Muscle of leg (tissue), 3 donors: ENCODE measurements at regions not wholly inside any gene's neighbourhood (a gene's known extent, or its start where the extent isn't known, plus 50 kb on each side); places are given as distances from the start of the nearest gene placed in this dataset.

ENCODE experiments used
- DNase-seq: peaks from one replicate; pipeline ENCODE4 v3.0.0; 2013
- H3K27ac ChIP-seq: one replicate; pipeline ENCODE4 v1.5.1; 2013; ENCODE audit warnings: mild to moderate bottlenecking, low read length, control low read depth
- H3K27me3 ChIP-seq: one replicate; pipeline ENCODE4 v1.6.1; 2013; ENCODE audit warnings: low read length; ENCODE audit not compliant: control insufficient read depth, insufficient read depth
- H3K36me3 ChIP-seq: one replicate; pipeline ENCODE4 v1.6.1; 2013; ENCODE audit warnings: low read length; ENCODE audit not compliant: control insufficient read depth, insufficient read depth
- H3K4me1 ChIP-seq: one replicate; pipeline ENCODE4 v1.6.1; 2013; ENCODE audit warnings: low read length; ENCODE audit not compliant: control insufficient read depth, insufficient read depth
- H3K4me3 ChIP-seq: one replicate; pipeline ENCODE4 v1.5.1; 2013; ENCODE audit warnings: low read length, control low read depth
- H3K9me3 ChIP-seq: replicated peaks from 2 replicates; pipeline ENCODE4 v1.6.1; 2013; ENCODE audit warnings: low read depth, low read length; ENCODE audit not compliant: control insufficient read depth
- WGBS: methylation state at CpG from one replicate; pipeline ENCODE4 v1.1.5; 2013; ENCODE audit warnings: missing lambda C conversion rate; ENCODE audit not compliant: insufficient coverage; 5-methylcytosine and 5-hydroxymethylcytosine counted together

DNA sequence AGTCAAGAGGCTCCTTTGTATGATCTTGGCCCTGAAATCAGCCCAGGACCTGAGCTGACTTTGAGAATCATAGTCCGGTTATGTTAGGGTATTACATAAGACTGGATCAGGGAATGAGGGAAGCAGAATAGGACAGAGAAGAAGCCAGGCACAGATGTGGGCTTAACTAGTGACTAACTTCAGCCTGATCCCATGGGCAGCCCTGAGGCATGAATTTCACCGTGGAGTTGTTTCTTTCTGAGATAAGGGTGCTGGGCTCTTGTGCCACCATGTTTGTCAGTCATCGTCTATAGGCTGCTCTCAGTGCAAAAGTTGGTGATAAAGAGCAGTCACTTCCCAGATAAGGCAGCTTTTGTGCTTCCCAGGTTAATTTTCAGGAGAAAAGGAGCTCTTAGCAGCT is 544.7 kb upstream of the SPTLC3 start:
- Histone ChIP-seq H3K27me3 (no peaks in the 10 kb centered on the region), H3K27ac (no peak overlapping the region), H3K9me3 (no peaks in the 10 kb centered on the region), H3K4me3 (no peak overlapping the region), H3K4me1 (no peaks in the 10 kb centered on the region), H3K36me3 (no peaks in the 10 kb centered on the region)
- 72% methylated on average over 3 of the region's 3 CpGs for WGBS
- DNase-seq: no peak

GRCh38 chr20:12466915-12467314 is 541.9 kb upstream of the SPTLC3 start:
- H3K27me3 ChIP-seq: no peaks in the 10 kb centered on the region
- no peak overlapping the region for H3K27ac ChIP-seq
- no CpG with 5 or more reads among the region's 2 CpGs for WGBS
- no peak for DNase-seq
- no peaks in the 10 kb centered on the region for H3K36me3 ChIP-seq
- no peaks in the 10 kb centered on the region for H3K4me1 ChIP-seq
- no peaks in the 10 kb centered on the region for H3K9me3 ChIP-seq
- no peak overlapping the region for H3K4me3 ChIP-seq

DNA sequence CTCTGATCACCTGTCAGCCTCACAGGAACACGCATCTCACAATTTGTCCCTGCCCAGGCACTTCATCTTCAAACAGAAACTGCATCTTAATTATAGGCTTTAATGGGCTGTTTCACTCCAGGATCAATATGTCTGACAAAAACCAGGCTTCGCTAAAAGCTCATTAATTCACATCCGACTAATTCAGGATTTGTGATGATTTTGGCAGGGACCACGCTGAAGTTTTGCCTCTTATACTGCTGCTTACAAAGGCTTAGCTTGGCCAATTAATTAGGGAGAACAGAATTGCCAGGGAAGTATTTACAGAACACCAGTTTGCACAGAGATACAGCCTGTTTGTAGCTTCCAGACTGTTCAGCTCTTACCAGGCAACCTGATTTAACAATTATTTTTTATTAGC is 541.0 kb upstream of the SPTLC3 start:
- H3K4me1 ChIP-seq: no peaks in the 10 kb centered on the region
- H3K36me3 ChIP-seq: no peaks in the 10 kb centered on the region
- no peak for DNase-seq
- no peaks in the 10 kb centered on the region for H3K9me3 ChIP-seq
- no peaks in the 10 kb centered on the region for H3K27me3 ChIP-seq
- H3K27ac ChIP-seq: no peak overlapping the region
- H3K4me3 ChIP-seq: no peak overlapping the region
- WGBS: 36% methylated on average over 2 of the region's 4 CpGs

DNA sequence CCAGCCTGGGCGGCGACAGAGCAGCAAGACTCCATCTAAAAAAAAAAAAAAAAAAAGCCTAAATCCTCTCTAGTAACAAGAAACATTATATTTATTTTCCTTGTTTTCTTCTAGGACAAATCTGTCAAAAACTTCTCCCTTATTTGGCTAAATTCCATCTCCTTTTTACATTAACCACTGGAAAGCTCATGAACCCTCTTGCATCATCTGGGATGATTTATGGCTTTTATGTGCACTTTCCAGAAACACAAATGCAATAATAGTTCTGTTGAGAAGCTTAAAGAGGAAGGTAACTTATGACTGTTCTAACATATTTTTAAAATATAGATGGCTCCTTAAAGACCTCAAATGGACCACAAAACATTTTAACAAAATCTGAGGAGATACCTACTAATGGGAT is 526.1 kb upstream of the SPTLC3 start:
- no peaks in the 10 kb centered on the region for H3K4me1 ChIP-seq
- no peak overlapping the region for H3K4me3 ChIP-seq
- H3K9me3 ChIP-seq: no peaks in the 10 kb centered on the region
- no peaks in the 10 kb centered on the region for H3K27me3 ChIP-seq
- DNase-seq: peak; percentile 37
- no peak overlapping the region for H3K27ac ChIP-seq
- WGBS: no CpG with 5 or more reads among the region's 2 CpGs
- no peaks in the 10 kb centered on the region for H3K36me3 ChIP-seq

DNA sequence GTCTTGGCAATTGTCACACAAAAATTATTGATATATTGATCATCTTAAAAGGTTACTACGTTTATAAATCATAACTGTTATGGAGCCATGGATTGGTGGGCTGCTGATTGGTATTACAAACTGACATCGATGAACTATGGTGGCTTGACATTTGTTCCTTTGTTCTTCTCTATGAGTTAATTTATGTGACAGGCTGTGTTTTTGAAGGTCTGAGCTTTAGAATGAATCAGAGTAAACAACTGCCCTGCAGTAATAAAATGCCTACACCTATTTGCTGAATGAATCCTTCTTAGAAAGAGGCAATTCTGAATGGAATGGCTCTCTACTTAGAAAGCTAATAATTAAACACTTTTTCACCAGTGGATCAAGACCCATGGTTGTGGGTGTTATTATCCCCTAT is 506.3 kb upstream of the SPTLC3 start:
- no peaks in the 10 kb centered on the region for H3K9me3 ChIP-seq
- no peak for DNase-seq
- WGBS: no CpG with 5 or more reads among the region's 2 CpGs

DNA sequence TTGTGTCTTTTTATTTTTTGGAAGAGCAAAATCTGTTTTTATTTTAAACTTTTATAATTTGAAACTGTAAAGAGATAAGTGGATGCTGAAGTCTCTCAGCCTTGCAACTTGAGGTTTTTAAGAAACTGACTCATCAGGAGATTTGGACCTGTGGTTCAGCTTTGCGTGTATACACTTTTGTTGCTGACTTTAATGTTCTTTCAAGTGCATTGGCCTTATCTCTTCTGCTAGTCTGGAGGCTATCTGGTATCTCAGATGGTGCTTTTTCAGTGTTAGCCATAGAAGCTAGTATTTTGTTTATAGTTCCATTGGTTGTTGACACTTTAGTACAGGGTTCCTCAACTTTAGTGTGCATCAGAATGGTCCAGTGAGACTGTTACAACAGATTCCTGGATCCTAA is 504.0 kb upstream of the SPTLC3 start:
- H3K27me3 ChIP-seq: no peaks in the 10 kb centered on the region
- WGBS: no CpG with 5 or more reads among the region's 1 CpG
- no peaks in the 10 kb centered on the region for H3K9me3 ChIP-seq
- no peak overlapping the region for H3K4me3 ChIP-seq
- H3K4me1 ChIP-seq: no peaks in the 10 kb centered on the region
- DNase-seq: no peak
- no peaks in the 10 kb centered on the region for H3K36me3 ChIP-seq
- no peak overlapping the region for H3K27ac ChIP-seq

More for the DNA sequence above, 506.3 kb upstream of the SPTLC3 start:
- no peaks in the 10 kb centered on the region for H3K27me3 ChIP-seq
- H3K27ac ChIP-seq: no peak overlapping the region
- H3K4me3 ChIP-seq: no peak overlapping the region
- no peaks in the 10 kb centered on the region for H3K36me3 ChIP-seq
- no peaks in the 10 kb centered on the region for H3K4me1 ChIP-seq

GRCh38 chr20:12511499-12511898 is 497.3 kb upstream of the SPTLC3 start:
- 94% methylated on average over 3 of the region's 3 CpGs for WGBS
- Histone ChIP-seq H3K9me3 (no peaks in the 10 kb centered on the region), H3K36me3 (no peaks in the 10 kb centered on the region), H3K4me1 (no peaks in the 10 kb centered on the region), H3K27ac (no peak overlapping the region), H3K4me3 (no peak overlapping the region), H3K27me3 (no peaks in the 10 kb centered on the region)
- no peak for DNase-seq

DNA sequence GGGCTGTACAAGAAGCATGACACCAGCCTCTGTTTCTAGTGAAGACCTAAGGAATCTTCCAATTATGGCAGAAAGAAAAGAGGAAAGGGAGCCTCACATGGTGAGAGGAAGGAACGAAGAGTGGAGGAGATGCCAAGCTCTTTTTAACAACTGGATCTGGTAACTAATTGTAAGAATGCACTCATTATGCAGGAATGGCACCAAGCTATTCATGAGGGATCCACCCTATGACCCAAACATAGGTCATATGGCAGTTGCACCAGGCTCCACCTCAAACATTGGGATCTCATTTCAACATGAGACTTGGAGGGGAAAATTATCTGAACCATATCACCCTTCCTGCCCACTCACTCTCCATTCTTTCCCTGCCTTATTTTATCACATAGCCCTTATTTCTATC is 496.0 kb upstream of the SPTLC3 start:
- Histone ChIP-seq H3K36me3 (no peaks in the 10 kb centered on the region), H3K4me3 (no peak overlapping the region), H3K27ac (no peak overlapping the region), H3K9me3 (no peaks in the 10 kb centered on the region), H3K4me1 (no peaks in the 10 kb centered on the region), H3K27me3 (no peaks in the 10 kb centered on the region)
- DNase-seq: no peak
- no CpG with 5 or more reads among the region's 1 CpG for WGBS

DNA sequence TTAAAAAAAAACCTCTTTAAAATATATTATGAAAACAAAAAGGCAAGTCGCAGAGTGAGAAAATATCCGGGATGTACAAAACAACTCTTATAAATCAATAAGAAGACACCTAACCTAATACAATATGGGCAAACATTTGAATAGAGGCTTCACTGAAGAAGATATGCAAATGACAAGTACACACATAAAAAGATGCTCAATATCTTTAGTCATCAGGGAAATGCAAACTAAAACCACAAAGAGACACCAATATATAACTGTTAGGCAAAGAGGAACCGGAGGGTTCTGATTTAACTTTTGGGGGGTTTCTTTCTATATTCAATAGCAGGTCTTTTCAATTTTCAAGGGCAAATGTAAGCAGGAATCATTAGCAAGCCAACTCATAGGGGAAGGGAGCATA is 480.7 kb upstream of the SPTLC3 start:
- no peak overlapping the region for H3K27ac ChIP-seq
- no peaks in the 10 kb centered on the region for H3K9me3 ChIP-seq
- no peaks in the 10 kb centered on the region for H3K36me3 ChIP-seq
- WGBS: no CpG with 5 or more reads among the region's 3 CpGs
- no peak for DNase-seq
- no peaks in the 10 kb centered on the region for H3K4me1 ChIP-seq
- H3K27me3 ChIP-seq: no peaks in the 10 kb centered on the region
- no peak overlapping the region for H3K4me3 ChIP-seq

DNA sequence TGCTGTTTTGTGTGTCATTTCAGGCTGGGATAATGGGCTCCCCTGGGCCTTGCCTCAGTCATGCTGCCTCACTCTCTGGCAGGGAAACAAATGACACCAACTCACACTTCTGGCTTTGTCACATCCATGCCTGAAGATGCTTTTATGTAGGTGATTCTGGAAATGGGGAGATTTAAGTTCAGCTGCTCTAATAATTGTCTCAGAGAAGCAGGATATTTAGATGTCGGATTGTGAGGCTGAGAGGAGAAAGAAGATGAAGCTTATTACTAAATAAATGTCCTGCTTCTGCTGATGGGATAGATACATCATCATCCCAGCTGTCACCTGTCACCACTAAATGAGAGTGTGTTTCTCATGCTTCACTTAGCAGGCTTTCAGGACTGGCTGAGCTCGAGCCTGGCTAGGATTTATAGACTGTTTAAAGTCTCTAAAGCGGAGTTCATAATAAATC is 480.2 kb upstream of the SPTLC3 start:
- no peaks in the 10 kb centered on the region for H3K4me1 ChIP-seq
- DNase-seq: no peak
- H3K27me3 ChIP-seq: no peaks in the 10 kb centered on the region
- H3K27ac ChIP-seq: no peak overlapping the region
- no peaks in the 10 kb centered on the region for H3K9me3 ChIP-seq
- no peaks in the 10 kb centered on the region for H3K36me3 ChIP-seq
- no CpG with 5 or more reads among the region's 3 CpGs for WGBS
- no peak overlapping the region for H3K4me3 ChIP-seq

GRCh38 chr20:12531626-12532025 is 477.1 kb upstream of the SPTLC3 start:
- no peaks in the 10 kb centered on the region for H3K27me3 ChIP-seq
- DNase-seq: no peak
- no peaks in the 10 kb centered on the region for H3K9me3 ChIP-seq
- H3K27ac ChIP-seq: no peak overlapping the region
- H3K36me3 ChIP-seq: no peaks in the 10 kb centered on the region
- no peaks in the 10 kb centered on the region for H3K4me1 ChIP-seq
- H3K4me3 ChIP-seq: no peak overlapping the region
